ENCODE measurements at regions not wholly inside any gene's neighbourhood (a gene's known extent, or its start where the extent isn't known, plus 50 kb on each side); places are given as distances from the start of the nearest gene placed in this dataset.
"Not testable (repeated sequence)": the region's sequence is repeated elsewhere in the genome, so short reads cannot be mapped to it uniquely, and the experiment has no call there.

- Mint-ChIP-seq H3K27ac (no peak overlapping the region), H3K4me1 (ENCODE audit: low read depth) (no peaks in the 10 kb centered on the region), H3K4me3 (no peak overlapping the region), H3K36me3 (ENCODE audit: low read depth) (no peaks in the 10 kb centered on the region), H3K27me3 (peaks cover 8% of the 10 kb centered on the region), H3K9me3 (no peaks in the 10 kb centered on the region)
Observed at GRCh38 chr12:42030588-42030987, 114.1 kb downstream of the GXYLT1 start.

GRCh38 chr12:42027546-42027945, 117.1 kb downstream of the GXYLT1 start:
- H3K9me3 Mint-ChIP-seq: no peaks in the 10 kb centered on the region
- H3K27ac Mint-ChIP-seq: no peak overlapping the region
- no peaks in the 10 kb centered on the region for H3K36me3 Mint-ChIP-seq (ENCODE audit: low read depth)
- H3K4me1 Mint-ChIP-seq (ENCODE audit: low read depth): peaks cover 6% of the 10 kb centered on the region
- H3K4me3 Mint-ChIP-seq: no peak overlapping the region
- H3K27me3 Mint-ChIP-seq: peaks cover 22% of the 10 kb centered on the region

DNA sequence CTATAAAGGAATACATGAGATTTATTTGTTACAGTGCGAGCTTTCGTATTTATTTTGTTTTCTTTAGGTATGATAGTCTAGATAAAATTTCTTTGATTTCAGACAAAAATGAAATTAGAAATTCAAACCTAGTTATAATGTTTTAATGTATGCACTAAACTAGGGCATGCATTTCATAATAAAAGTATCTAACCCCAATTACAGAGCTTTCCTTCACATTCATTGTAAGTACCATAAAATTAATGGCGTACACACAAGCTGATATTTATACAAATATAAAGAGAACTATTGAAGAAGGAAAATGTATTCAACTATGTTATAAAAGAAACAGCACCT, 120.2 kb downstream of the GXYLT1 start:
- no peaks in the 10 kb centered on the region for H3K9me3 Mint-ChIP-seq
- H3K27ac Mint-ChIP-seq: no peak overlapping the region
- H3K36me3 Mint-ChIP-seq (ENCODE audit: low read depth): no peaks in the 10 kb centered on the region
- peaks cover 17% of the 10 kb centered on the region for H3K27me3 Mint-ChIP-seq
- peak overlapping the region; percentile 71 for H3K4me3 Mint-ChIP-seq
- H3K4me1 Mint-ChIP-seq (ENCODE audit: low read depth): peaks cover 6% of the 10 kb centered on the region

GRCh38 chr12:42023733-42024494, 120.8 kb downstream of the GXYLT1 start:
- peaks cover 6% of the 10 kb centered on the region for H3K4me1 Mint-ChIP-seq (ENCODE audit: low read depth)
- peak overlapping the region; percentile 71 for H3K4me3 Mint-ChIP-seq
- no peaks in the 10 kb centered on the region for H3K36me3 Mint-ChIP-seq (ENCODE audit: low read depth)
- no peak overlapping the region for H3K27ac Mint-ChIP-seq
- no peaks in the 10 kb centered on the region for H3K9me3 Mint-ChIP-seq
- peaks cover 17% of the 10 kb centered on the region for H3K27me3 Mint-ChIP-seq

DNA sequence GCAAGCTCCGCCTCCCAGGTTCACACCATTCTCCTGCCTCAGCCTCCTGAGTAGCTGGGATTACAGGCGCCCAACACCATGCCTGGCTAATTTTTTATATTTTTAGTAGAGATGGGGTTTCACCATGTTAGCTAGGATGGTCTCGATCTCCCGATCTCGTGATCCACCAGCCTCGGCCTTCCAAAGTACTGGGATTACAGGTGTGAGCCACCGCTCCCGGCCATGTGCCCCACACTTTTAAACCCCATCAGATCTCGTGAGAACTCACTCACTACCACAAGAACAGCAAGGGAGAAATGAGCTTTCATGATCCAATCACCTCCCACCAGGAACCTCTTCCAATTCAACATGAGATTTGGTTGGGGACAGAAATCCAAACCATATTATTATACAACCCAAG, 122.7 kb downstream of the GXYLT1 start:
- not testable (repeated sequence) for H3K36me3 Mint-ChIP-seq (ENCODE audit: low read depth); H3K27ac Mint-ChIP-seq; H3K9me3 Mint-ChIP-seq; H3K4me1 Mint-ChIP-seq (ENCODE audit: low read depth); H3K4me3 Mint-ChIP-seq
- peaks cover 14% of the 10 kb centered on the region for H3K27me3 Mint-ChIP-seq

GRCh38 chr12:42021469-42021868, 123.2 kb downstream of the GXYLT1 start:
- H3K4me3 Mint-ChIP-seq: no peak overlapping the region
- no peak overlapping the region for H3K27ac Mint-ChIP-seq
- H3K9me3 Mint-ChIP-seq: no peaks in the 10 kb centered on the region
- H3K27me3 Mint-ChIP-seq: peaks cover 14% of the 10 kb centered on the region
- no peaks in the 10 kb centered on the region for H3K36me3 Mint-ChIP-seq (ENCODE audit: low read depth)
- H3K4me1 Mint-ChIP-seq (ENCODE audit: low read depth): peaks cover 6% of the 10 kb centered on the region

DNA sequence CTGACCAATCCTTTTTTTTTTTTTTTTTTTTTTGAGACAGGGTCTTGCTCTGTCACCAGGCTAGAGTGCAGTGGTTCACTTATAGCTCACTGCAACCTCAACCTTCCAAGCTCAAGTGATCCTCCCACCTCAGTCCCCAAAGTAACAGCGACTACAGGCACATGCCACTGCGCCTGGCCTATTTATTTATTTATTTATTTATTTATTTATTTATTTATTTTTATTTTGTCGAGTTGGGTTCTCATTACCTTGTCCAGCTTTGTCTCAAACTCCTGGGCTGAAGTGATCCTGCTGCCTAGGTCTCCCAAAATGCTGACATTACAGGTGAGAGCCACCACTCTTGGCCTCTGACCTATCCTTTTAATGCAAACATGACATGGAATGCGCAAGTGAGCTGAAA, 124.4 kb downstream of the GXYLT1 start:
- Mint-ChIP-seq H3K27ac (no peak overlapping the region), H3K4me1 (ENCODE audit: low read depth) (peaks cover 6% of the 10 kb centered on the region), H3K27me3 (peaks cover 14% of the 10 kb centered on the region), H3K4me3 (no peak overlapping the region), H3K9me3 (no peaks in the 10 kb centered on the region), H3K36me3 (ENCODE audit: low read depth) (no peaks in the 10 kb centered on the region)

DNA sequence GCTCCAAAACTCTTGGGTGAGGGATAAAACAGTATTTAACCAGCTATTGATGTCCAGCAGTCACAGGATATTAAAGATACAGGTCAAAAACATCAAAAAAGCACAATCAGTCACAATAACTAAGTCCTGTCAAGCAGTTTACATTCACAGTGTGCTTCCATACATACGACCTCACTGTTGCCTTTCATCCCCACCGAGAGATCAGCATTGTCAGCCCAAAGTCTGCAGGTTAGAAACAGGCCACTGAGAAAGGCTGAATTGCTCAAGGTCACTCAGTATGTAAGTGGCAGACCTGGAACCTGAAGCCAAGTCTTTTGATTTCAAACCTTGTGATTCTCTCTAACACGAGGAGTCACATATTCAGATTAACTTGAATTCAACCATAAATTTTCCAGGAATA, 124.9 kb downstream of the GXYLT1 start:
- Mint-ChIP-seq H3K36me3 (ENCODE audit: low read depth) (no peaks in the 10 kb centered on the region), H3K9me3 (no peaks in the 10 kb centered on the region), H3K27me3 (peaks cover 14% of the 10 kb centered on the region), H3K27ac (no peak overlapping the region), H3K4me1 (ENCODE audit: low read depth) (peaks cover 6% of the 10 kb centered on the region), H3K4me3 (no peak overlapping the region)

GRCh38 chr12:42017051-42017450, 127.6 kb downstream of the GXYLT1 start:
- Mint-ChIP-seq H3K27ac (no peak overlapping the region), H3K4me3 (no peak overlapping the region), H3K4me1 (ENCODE audit: low read depth) (no peaks in the 10 kb centered on the region), H3K36me3 (ENCODE audit: low read depth) (no peaks in the 10 kb centered on the region), H3K27me3 (no peaks in the 10 kb centered on the region), H3K9me3 (no peaks in the 10 kb centered on the region)

DNA sequence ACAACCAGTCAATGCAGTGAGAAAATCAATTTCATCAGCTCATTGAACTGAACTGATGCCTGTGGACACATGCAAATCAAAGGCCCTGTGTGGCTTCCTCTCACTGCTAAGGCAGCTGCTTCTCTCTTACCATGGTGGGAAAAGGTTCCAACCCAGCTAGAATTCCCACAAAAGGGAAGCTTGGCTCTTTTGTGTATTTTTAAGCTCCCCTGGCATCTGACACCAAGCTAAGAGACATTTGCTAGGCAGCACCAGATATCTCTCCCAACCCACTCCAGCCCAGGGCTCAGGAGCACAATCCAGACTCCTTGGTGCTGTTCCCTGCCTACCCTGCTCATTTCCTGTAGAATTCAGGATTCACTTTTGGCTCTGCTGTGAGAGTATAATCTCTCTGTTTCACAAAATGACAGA, 129.6 kb downstream of the GXYLT1 start:
- Mint-ChIP-seq H3K36me3 (ENCODE audit: low read depth) (no peaks in the 10 kb centered on the region), H3K4me1 (ENCODE audit: low read depth) (no peaks in the 10 kb centered on the region), H3K27me3 (no peaks in the 10 kb centered on the region), H3K27ac (no peak overlapping the region), H3K4me3 (no peak overlapping the region), H3K9me3 (no peaks in the 10 kb centered on the region)

GRCh38 chr12:42012501-42012900, 132.2 kb downstream of the GXYLT1 start:
- not testable (repeated sequence) for H3K36me3 Mint-ChIP-seq (ENCODE audit: low read depth); H3K4me3 Mint-ChIP-seq; H3K27me3 Mint-ChIP-seq; H3K9me3 Mint-ChIP-seq; H3K27ac Mint-ChIP-seq; H3K4me1 Mint-ChIP-seq (ENCODE audit: low read depth)

DNA sequence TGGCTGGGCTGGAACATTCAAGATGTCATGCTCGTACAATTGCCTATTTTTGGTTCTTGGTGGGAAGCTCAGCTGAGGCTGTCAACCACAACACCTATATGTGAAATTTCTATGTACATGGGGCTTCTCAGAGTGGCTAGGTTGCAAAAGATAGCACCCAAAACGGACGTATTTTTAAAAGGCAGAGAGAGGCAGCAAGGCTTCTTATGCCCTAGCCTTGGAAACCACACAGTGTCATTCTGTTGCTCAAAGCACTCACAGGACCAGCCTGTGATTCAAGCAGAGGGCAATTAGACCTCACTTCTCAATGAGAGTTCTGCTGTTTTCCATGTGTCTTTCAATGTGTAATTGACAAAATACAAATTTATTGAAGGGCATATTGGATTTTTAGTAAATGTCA, 134.0 kb downstream of the GXYLT1 start:
- no peaks in the 10 kb centered on the region for H3K4me1 Mint-ChIP-seq (ENCODE audit: low read depth)
- H3K4me3 Mint-ChIP-seq: no peak overlapping the region
- no peaks in the 10 kb centered on the region for H3K27me3 Mint-ChIP-seq
- H3K27ac Mint-ChIP-seq: no peak overlapping the region
- H3K9me3 Mint-ChIP-seq: no peaks in the 10 kb centered on the region
- H3K36me3 Mint-ChIP-seq (ENCODE audit: low read depth): no peaks in the 10 kb centered on the region

DNA sequence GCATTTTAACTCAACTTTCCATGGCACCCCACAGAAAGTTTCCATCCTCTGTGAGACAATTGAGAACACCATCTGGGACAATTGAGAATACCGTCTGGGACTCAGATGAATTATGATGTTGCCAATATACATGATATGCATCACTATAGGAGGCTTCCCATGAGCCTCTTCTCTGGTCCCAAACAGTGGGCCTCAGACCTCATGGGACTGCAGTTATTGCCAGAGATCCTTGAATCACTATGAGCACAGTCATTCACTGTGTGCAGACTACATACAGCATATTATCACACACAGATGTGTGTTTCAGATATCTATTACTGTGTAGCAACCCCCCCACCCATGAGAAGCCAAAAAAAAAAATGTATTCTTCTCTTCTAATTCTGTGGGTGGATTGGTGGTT, 134.4 kb downstream of the GXYLT1 start:
- H3K27me3 Mint-ChIP-seq: no peaks in the 10 kb centered on the region
- H3K4me3 Mint-ChIP-seq: no peak overlapping the region
- H3K4me1 Mint-ChIP-seq (ENCODE audit: low read depth): no peaks in the 10 kb centered on the region
- H3K9me3 Mint-ChIP-seq: no peaks in the 10 kb centered on the region
- H3K36me3 Mint-ChIP-seq (ENCODE audit: low read depth): no peaks in the 10 kb centered on the region
- no peak overlapping the region for H3K27ac Mint-ChIP-seq

GRCh38 chr12:42008996-42009395, 135.7 kb downstream of the GXYLT1 start:
- H3K4me1 Mint-ChIP-seq (ENCODE audit: low read depth): no peaks in the 10 kb centered on the region
- no peak overlapping the region for H3K4me3 Mint-ChIP-seq
- H3K27me3 Mint-ChIP-seq: no peaks in the 10 kb centered on the region
- no peaks in the 10 kb centered on the region for H3K9me3 Mint-ChIP-seq
- no peaks in the 10 kb centered on the region for H3K36me3 Mint-ChIP-seq (ENCODE audit: low read depth)
- H3K27ac Mint-ChIP-seq: no peak overlapping the region

GRCh38 chr12:42003031-42003430, 141.6 kb downstream of the GXYLT1 start:
- H3K4me1 Mint-ChIP-seq (ENCODE audit: low read depth): no peaks in the 10 kb centered on the region
- H3K9me3 Mint-ChIP-seq: no peaks in the 10 kb centered on the region
- no peaks in the 10 kb centered on the region for H3K27me3 Mint-ChIP-seq
- H3K36me3 Mint-ChIP-seq (ENCODE audit: low read depth): no peaks in the 10 kb centered on the region
- no peak overlapping the region for H3K4me3 Mint-ChIP-seq
- no peak overlapping the region for H3K27ac Mint-ChIP-seq

- H3K4me3 Mint-ChIP-seq: no peak overlapping the region
- H3K27me3 Mint-ChIP-seq: no peaks in the 10 kb centered on the region
- H3K4me1 Mint-ChIP-seq (ENCODE audit: low read depth): no peaks in the 10 kb centered on the region
- H3K36me3 Mint-ChIP-seq (ENCODE audit: low read depth): no peaks in the 10 kb centered on the region
- H3K27ac Mint-ChIP-seq: no peak overlapping the region
- no peaks in the 10 kb centered on the region for H3K9me3 Mint-ChIP-seq
Observed at GRCh38 chr12:42002563-42002962, 142.1 kb downstream of the GXYLT1 start.
